Suppressor macrophage (primary cell): ENCODE measurements at regions not wholly inside any gene's neighbourhood (a gene's known extent, or its start where the extent isn't known, plus 50 kb on each side); places are given as distances from the start of the nearest gene placed in this dataset.

Experiments used
- DNase-seq, 4 experiments: peaks; one replicate each; pipeline ENCODE4 v3.0.0-alpha.2; 2020 to 2022

DNA sequence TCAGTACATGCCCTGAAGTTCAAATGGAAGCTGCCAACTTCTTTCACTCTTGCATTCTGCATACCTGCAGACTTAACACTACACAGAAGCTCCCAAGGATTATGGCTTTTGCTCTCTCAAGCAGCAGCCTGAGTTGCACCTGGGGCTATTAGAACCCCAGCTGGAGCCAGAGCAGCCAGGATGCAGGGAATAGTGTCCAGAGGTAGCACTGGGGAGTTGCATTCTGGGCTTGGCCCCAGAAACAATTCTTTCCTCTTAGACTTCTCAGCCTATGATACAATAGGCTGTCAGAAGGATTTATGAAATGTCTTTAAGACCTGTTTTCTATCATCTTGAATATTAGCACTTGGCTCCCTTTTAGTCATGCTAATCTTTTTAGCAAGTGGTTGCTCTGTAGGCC, 886.7 kb upstream of the GHITM start:
- no peak for DNase-seq

DNA sequence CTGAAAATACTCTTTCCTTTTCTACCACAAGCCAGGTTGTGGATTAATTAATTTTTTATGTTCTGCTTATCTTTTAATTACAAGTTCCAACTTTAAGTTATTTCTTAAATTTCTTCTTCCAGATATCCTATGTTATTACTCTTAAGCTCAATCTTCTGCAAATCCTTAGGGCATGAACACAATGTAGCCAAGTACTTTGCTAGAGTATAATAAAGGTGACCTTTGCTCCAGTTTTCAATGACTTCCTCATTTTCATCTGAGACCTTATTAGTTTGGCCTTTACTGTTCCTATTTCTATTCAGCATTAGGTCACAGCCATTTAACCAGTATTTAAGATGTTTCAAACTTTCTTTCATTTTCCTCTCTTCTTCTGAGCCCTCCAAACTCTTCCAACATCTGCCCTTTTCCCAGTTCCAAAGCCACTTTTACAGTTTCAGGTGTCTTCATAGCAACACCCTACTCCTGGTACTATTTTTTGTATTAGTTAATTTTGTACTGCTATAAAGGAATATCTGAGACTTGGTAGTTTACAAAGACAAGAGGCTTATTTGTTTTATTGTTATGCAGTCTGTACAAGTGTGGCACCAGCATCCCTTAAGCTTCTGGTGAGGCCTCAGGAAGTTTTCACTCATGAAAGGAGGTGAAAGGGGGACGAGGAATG, 886.2 kb upstream of the GHITM start:
- DNase-seq, result no peak

DNA sequence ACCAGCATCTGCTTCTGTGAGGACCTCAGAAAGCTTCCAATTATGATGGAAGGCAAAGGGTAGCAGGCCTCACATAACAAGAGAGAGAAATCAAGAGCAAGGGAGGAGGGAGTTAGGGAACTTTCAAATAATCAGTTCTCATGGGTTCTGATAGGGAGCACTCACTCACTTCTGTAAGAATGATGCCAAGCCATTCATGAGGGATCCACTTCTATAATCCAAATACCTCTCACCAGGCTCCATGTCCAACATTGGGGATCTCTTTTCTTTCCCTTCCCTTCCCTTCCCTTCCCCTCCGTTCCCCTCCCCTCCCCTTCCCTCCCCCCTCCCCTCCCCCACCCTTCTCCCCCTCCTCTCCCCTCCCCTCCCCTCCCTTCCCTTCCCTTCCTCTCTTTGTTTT, 884.6 kb upstream of the GHITM start:
- no peak for DNase-seq

DNA sequence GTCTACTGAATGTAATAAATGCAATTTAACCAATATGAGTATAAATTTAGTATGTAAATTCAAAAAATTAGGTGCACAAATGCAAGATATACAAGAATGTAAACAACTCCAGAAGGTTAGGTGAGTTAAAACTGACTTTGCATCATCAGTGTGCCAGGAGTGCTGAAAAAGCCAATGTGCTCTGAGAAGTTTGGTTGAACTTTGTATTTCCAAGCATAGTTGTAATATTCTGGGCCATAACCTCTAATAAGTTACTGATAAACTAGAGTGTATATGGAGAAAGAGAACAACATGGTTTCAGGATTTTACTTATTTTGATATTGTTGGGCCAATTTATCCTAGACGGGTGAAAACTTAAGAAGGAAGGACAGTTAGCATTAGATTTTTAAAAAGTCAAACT, 876.9 kb upstream of the GHITM start:
- no peak for DNase-seq

DNA sequence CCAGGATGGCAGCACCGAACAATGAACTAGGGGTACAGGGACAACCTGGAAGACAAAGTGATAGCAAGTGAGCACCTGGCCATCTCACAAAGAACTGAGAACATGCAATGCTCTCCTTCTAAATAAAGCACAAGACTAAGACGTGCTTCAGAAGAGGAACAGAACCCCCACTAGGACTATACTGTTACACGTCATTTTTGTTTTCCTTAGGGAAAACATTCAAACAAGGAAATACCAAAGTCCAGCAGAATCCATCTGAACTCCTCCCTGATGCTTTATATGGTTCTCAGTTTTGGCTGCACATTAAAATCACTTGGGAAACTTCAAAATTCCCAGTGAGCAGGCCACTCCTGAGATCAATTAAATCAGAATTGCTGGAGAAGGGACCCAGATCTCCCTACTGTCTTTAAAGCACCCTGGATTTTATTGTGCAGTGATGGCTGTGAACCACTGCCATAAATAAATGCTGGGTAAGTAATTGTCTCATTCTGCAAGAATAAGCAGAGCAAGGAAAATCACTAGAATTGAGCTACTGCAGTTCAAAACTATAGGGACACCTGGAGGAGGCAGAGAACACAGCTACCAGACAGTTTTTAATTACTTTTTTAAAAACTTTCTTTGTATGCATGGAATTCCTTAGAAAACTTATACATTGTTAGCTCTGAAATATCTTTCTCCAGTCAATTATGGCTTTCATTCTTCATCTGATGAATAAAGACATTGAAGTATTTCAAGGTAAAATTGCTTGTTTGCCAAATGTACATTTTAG, 866.5 kb upstream of the GHITM start:
- no peak for DNase-seq

DNA sequence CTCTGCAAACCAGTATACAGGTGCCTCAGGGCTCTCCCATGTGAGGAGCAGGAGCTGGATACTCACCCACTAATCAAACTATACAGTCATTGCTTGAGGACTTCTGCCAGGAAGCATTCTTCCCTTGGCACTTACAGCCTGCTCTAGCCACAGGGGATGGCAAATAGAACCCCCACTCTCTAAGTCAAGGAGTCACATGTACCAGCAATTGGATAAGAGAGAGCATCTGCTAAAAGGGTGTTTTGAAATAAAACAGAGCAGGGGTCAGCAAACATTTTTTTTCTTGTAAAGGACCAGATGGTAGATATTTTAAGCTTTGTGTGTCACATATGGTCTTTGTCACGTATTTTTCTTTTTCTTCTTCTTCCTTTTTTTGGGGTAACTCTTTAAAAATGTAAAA, 865.2 kb upstream of the GHITM start:
- DNase-seq, result no peak

DNA sequence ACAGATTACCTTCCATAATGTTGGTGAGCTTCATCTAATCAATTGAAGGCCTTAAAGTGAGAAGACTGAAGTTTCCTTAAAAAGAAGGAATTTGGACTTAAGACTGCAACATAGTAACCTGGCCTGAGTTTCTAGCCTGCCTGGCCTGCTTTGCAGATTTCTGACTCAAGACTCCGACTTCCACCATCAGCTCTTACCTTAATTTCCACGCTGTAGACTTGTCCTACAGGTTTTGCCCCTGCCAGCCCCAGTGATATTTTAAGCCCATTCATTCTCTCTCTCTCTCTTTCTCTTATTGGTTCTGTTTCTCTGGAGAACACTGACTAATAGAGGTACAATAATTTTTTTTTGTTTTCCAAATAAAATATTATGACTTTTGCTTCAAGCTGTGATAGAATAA, 862.3 kb upstream of the GHITM start:
- no peak for DNase-seq

DNA sequence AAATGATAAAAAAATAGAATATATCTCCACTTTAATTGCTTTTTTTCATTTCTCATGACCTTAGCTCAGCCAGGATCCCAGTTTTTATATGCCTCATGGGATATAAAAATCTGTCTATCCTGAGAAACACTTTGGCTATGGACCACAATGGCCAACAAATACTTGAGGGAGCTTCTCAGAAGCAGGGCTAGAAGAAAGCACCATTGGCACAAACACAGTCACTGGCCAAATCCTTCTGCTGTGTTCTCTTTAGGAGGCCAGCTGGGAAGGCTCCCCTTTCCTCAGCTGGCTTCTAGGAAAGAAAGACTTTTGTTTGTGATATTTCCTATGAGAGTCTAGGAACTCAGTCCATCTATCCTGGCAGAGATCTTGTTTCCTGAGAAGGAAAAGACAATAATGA, 856.2 kb upstream of the GHITM start:
- DNase-seq, result no peak

DNA sequence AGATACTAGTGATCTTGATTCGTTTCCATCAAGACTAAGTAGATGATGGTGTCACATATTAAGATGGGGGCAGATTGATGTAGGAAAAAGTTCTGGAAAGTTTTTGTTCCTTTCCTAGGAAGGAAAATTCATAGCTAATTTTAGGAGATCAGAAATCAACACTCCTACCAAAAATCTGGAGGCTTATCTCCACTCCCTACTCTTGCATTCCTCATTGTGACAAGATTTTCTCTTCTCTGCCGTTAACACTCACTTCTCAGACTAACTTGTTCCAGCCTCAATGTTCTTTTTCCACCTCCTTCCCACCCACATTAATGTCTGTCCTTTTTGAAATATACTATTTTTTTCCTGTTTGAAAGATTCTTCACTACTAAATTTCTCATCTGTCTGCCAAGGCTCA, 851.9 kb upstream of the GHITM start:
- no peak for DNase-seq

DNA sequence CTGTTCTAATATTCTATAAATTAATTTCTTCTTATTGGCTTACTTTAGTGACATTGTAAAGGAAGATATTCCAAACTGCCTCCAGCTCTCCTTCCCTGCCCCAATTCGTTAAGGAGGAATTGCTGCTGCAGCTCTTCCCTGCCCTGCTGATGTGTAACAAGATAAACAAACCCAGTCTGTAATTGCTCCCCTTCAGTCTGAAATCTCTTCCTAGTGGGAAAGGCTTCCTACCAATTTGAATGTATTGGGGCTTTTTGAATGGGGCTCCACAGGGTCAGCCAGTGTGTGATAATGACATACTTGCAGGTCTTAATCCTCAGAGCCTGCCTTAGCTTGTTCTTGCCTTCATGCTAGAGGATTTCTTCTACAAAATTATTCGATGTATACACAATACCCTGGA, 849.9 kb upstream of the GHITM start:
- DNase-seq, result no peak

DNA sequence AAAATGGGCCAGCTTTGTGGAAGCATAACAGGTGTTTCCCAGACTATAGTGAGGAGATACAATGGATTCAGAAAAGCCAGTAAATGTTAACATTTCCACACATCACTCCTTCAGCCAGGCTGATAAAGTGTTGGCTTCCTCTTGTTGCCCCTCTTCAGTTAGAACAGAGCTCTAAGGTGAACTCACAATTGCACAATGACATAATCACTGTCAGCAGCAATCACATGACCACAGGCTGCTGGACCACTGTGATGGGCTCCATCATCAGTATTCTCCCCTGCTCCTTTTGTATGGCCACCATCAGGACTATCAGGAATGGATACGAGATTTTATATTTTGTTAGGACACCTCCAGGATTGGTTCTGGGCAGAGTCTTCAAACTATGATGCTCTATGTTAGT, 849.4 kb upstream of the GHITM start:
- no peak for DNase-seq

DNA sequence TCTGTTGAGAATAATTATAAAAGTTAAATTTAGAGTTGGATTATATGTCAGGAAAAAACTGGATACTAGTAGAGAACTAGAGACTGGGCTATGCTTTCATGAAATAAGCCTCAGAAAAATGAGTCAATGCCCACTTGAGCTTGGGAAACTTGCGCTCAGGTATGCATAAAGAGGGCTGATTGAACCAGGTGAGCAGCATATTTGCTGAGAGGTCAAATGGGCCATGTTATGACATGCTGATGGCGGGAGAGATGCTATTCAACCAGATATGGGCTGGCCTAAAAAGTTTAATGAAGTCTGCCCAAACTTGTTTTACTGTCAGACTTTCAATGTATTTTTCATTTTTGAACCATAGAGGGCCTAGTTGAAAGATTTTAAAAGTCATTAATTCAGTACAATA, 837.6 kb upstream of the GHITM start:
- no peak for DNase-seq

DNA sequence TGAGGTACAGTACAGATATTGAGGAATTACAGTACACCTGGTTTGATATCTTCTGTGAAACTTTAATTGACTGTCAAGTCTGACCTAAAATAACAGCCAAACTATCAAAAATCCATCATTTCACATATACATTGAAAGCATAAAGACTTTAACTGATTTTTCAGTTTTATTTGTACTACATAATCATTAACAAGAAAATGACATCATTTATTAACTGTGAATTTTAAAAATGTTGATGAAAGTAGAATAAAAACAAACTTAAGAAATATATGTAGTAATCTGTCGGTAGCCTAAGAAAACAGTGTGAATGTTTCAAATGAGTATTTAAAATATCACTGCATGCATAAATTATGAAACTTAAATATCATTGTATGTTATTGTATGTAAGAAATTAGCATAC, 836.7 kb upstream of the GHITM start:
- DNase-seq, result no peak

DNA sequence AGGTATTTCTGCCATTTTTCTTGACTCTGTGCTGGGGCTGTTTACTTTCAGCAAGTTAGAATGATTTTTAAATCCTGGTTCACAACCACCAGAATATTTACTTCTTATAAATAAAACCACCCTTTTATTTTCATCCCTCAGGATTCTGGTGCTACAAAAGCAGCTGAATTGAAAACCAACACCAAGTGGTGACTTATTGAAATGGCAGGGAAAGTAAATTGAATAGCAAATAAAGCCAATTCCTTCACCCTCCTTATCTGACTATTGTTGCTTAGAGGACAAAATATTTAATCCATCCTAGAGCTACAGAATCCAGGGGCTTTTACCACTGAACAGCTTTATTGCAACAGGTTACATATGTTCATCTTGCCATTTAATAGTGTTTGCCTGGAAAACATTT, 828.6 kb upstream of the GHITM start:
- no peak for DNase-seq

DNA sequence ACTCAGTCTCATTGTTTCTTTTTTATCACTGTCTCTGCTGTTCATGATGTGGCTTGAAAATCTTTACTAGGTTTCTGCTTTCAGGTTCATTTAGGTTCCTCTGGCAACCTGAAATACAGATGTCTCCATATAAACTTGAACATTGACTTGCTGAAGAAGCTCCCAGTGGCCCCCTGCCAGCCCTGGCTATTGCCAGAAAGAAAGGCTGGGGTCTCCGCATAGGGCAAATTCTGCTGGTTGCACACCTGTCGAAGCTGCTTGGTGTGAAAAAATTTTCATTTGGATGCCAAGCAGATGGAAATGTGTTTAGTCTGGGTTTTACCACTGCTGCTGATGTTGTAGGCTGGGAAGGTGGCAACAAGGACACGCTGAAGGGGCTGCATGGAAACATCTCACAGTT, 826.7 kb upstream of the GHITM start:
- DNase-seq, result no peak

DNA sequence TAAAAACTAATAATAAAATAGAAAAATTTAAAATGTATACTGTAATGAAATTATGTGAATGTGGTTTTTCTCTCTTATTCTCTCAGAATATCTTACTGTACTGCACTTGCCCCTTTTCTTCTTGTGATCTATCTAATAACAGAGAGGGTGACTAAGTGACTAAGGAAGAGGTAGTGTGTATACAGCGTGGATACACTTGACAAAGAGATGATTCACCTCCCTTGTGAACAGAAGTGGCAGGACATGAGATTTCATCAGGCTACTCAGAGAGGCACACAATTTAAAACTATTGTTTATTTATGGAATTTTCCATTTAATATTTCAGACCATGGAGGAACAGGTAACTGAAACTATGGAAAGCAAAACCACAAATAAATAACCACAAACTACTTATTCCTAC, 806.6 kb upstream of the GHITM start:
- no peak for DNase-seq

DNA sequence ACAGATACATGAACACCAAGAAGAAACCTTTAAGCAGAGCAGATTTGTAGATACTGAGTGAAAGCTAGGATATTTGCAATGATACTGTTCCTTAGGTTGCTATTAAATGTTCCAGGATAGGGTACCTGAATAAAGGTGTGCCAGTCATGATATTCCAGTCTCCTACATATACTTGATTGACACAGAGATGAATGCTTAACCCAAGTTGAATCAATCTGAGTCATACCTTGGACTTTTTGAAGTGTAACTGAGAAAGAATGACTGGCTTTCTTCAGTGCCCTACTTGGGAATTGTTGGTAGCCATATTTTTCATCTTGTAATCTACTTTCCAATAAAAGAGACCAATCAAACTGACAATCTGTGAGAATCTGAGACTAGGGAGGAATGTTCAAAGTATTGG, 805.7 kb upstream of the GHITM start:
- no peak for DNase-seq

DNA sequence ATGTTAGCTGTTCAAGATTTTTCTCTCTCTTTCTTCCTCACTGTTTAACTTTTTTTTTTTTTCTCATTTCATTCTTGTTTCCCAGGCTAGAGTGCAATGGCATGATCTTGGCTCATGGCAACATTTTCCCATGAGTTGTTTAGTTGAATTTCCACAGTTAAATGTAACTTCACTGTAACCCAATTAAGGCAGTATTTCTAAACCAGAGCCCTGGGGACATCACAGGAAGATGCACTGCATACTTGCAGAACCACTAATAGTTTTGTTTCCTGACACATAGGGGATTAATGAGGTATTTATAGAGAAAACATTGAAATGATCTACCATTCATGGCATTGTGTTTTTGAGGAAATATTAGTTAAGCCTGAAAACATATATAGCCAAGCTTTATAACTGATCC, 795.6 kb upstream of the GHITM start:
- no peak for DNase-seq

DNA sequence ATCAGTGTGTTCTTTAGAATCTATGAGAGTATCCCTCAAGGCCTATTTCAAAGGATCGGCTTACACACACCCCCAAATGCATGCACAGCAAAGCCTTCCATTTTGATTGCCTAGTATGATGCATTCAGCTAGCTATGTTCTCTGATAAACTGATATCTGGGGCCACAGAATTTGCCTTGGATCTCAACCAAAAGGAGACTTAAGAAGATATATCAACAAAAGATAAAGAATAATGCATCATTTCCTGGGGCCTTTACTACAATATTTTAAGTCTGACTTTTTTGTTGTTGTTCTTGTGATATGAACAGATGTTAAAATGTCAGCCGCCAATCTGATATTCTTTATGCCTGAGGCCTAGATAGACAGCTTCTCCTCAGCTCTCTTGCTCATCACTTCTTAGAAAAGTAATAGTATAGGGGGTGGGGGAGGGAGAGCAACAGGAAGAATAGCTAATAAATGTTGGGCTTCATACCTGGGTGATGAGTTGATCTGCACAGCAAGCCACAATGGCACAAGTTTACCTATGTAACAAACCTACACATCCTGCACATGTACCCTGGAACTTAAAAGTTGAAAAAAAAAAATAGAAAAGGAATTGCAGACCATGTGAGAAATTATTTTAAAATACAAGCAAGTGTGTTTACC, 792.9 kb upstream of the GHITM start:
- no peak for DNase-seq

DNA sequence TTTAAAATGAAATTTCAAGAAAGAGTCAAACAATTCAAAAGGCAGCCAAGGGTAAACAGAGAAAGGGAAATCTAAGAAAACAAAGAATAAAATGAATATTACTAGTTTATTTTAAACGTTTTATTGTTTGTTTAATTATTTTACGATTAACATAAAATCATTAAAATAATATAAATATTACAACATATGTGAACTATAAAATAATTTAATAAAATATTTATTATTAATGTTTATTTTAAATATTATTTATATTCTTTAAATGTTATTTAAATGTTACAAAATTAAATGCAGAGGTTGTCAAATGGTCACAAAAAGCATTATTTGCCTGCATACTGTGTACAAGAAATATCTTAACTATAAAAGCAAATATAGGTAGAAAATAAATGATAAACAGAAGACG, 786.7 kb upstream of the GHITM start:
- no peak for DNase-seq

DNA sequence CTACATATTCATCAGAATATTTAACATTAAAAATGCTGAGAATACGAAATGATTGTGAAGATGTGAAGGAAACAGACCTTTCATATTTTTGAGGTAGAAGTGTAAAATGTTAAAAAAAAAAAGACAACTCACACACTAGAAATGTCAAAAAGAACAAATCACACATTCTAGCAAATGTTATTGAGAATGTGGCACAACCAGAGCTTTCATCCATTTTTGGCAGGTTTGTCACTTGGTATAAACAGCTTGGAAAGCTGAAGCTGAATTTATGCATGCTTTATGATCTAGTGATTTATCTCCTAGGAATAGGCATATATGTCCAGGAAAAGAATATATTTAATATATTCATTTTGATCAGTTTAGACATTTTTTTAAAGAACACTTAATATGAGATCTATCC, 784.9 kb upstream of the GHITM start:
- no peak for DNase-seq

DNA sequence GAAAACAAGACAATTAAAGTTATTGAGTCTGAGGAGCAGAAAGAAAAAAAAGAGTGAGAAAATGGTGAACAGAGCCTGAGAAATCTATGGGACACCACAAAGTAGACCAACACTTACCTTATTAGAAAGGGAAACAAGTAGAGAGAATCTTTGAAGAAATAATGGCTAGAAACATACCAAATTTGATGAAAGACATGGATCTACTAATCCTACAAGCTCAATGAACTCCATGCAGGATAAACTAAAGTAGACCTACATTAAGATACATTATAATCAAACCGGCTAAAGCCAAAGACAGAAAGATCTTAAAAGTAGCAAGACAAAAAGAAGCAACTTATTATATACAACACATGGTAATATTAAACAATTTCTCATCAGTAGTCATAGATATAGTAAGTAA, 782.3 kb upstream of the GHITM start:
- no peak for DNase-seq

DNA sequence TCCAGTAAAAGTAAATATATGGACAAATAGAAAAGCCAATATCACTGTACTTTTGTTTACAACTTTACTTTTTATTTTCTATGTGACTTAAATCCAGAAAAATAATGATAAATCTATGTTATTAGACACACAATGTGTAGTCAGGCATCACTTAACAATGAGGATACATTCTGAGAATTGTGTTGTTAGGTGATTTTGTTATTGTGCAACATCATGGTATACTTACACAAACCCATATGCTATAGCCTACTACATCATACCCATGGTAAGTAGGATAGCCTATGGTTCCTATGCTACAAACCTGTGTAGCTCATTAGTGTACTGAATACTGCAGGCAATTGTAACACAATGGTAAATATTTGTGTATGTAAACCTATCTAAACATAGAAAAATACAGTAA, 781.7 kb upstream of the GHITM start:
- no peak for DNase-seq

DNA sequence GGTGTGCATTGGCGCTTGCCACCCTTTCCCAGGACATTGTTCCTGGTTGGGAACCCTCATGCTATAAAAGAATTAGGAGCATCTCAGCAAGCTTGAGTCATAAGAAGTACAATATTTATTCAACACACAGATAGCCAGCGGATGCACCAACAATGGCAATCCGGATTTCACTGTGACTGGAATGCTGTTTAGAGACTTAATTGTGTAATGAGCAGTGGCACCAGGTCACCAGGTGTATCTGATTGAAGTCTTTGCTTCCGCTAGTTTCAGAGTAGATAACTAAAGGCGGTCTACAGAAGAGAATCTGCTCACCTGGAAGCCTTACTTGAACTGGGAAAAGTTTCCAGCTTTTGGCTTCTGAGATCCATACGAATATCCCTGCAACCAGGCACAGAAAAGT, 772.3 kb upstream of the GHITM start:
- DNase-seq, result no peak
